Left lobe of liver (tissue), 2 donors: ENCODE measurements at regions not wholly inside any gene's neighbourhood (a gene's known extent, or its start where the extent isn't known, plus 50 kb on each side); places are given as distances from the start of the nearest gene placed in this dataset.

Source experiments
- ATAC-seq: fragments of 200-7000 bp; cut with Tn5 transposase; one replicate; pipeline ENCODE4 v1.9.1; 2020; ENCODE audit warnings: mild to moderate bottlenecking, moderate library complexity
- DNase-seq: peaks from one replicate; pipeline ENCODE4 v3.0.0-alpha.2; 2020; ENCODE audit warnings: low spot score
- donor health status: DM: no; HTN: no; CAD: no; lungs with moderate emphysema.
- donor health status: DM: no; HTN: yes; CAD: no.

- no peak for ATAC-seq
- DNase-seq, result no peak
These were observed 526.1 kb downstream of the CCER1 start for GRCh38 chr12:90428881-90429280.

GRCh38 chr12:90428465-90428864 is 526.5 kb downstream of the CCER1 start:
- no peak for ATAC-seq
- DNase-seq, result no peak

- ATAC-seq (no peak), DNase-seq (no peak)
These were observed 531.0 kb downstream of the CCER1 start for GRCh38 chr12:90423965-90424364.

GRCh38 chr12:90410962-90411361 is 544.0 kb downstream of the CCER1 start:
- no peak for DNase-seq
- ATAC-seq, result no peak

- ATAC-seq (no peak), DNase-seq (no peak)
These were observed 547.1 kb downstream of the CCER1 start for GRCh38 chr12:90407841-90408240.

GRCh38 chr12:90404071-90404470 is 550.9 kb downstream of the CCER1 start:
- ATAC-seq, result no peak
- DNase-seq, result no peak

GRCh38 chr12:90401185-90401584 is 553.8 kb downstream of the CCER1 start:
- no peak for ATAC-seq

GRCh38 chr12:90399357-90399756 is 555.6 kb downstream of the CCER1 start:
- DNase-seq (no peak), ATAC-seq (no peak)

More at GRCh38 chr12:90401185-90401584, 553.8 kb downstream of the CCER1 start:
- DNase-seq, result no peak

- no peak for DNase-seq
- ATAC-seq, result no peak
These were observed 556.6 kb downstream of the CCER1 start for GRCh38 chr12:90398285-90398836.

- DNase-seq, result no peak
- no peak for ATAC-seq
These were observed 558.4 kb downstream of the CCER1 start for GRCh38 chr12:90396556-90396955.

GRCh38 chr12:90393652-90394051 is 561.3 kb downstream of the CCER1 start:
- DNase-seq, result no peak
- ATAC-seq, result no peak

- DNase-seq (no peak), ATAC-seq (no peak)
These were observed 561.9 kb downstream of the CCER1 start for GRCh38 chr12:90393089-90393488.

- no peak for DNase-seq
- ATAC-seq, result no peak
These were observed 564.0 kb downstream of the CCER1 start for GRCh38 chr12:90390947-90391346.

GRCh38 chr12:90368081-90368480 is 586.9 kb downstream of the CCER1 start:
- no peak for DNase-seq
- no peak for ATAC-seq

GRCh38 chr12:90366286-90366685 is 588.7 kb downstream of the CCER1 start:
- ATAC-seq, result no peak
- DNase-seq, result no peak

GRCh38 chr12:90360300-90360699 is 594.7 kb downstream of the CCER1 start:
- no peak for ATAC-seq

GRCh38 chr12:90355711-90356355 is 599.1 kb downstream of the CCER1 start:
- DNase-seq, result no peak
- no peak for ATAC-seq

More at GRCh38 chr12:90360300-90360699, 594.7 kb downstream of the CCER1 start:
- no peak for DNase-seq

- ATAC-seq (no peak), DNase-seq (no peak)
These were observed 611.0 kb downstream of the CCER1 start for GRCh38 chr12:90343966-90344365.

GRCh38 chr12:90342081-90342480 is 612.9 kb downstream of the CCER1 start:
- DNase-seq (no peak), ATAC-seq (no peak)

- no peak for ATAC-seq
- no peak for DNase-seq
These were observed 615.1 kb downstream of the CCER1 start for GRCh38 chr12:90339837-90340236.

GRCh38 chr12:90338365-90338764 is 616.6 kb downstream of the CCER1 start:
- no peak for ATAC-seq
- no peak for DNase-seq

- no peak for DNase-seq
- ATAC-seq, result no peak
These were observed 618.0 kb downstream of the CCER1 start for GRCh38 chr12:90337018-90337417.

- DNase-seq, result no peak
- no peak for ATAC-seq
These were observed 619.4 kb downstream of the CCER1 start for GRCh38 chr12:90335566-90335965.
